HG03520 (cell line): ENCODE measurements at regions not wholly inside any gene's neighbourhood (a gene's known extent, or its start where the extent isn't known, plus 50 kb on each side); places are given as distances from the start of the nearest gene placed in this dataset.

Source experiments
- ATAC-seq: cut with Tn5 transposase; IDR thresholded peaks from one replicate; pipeline ENCODE4 v1.9.1; 2021; ENCODE audit warnings: mild to moderate bottlenecking, moderate library complexity; ENCODE audit not compliant: unreplicated experiment

- no peak for ATAC-seq
Observed at GRCh38 chr14:97604731-97605130, 807.5 kb downstream of the VRK1 start.

- ATAC-seq, result no peak
Observed at GRCh38 chr14:97618401-97618800, 821.2 kb downstream of the VRK1 start.

- ATAC-seq, result no peak
Observed at GRCh38 chr14:97618917-97619690, 821.9 kb downstream of the VRK1 start.

- no peak for ATAC-seq
Observed at GRCh38 chr14:97620066-97620465, 822.9 kb downstream of the VRK1 start.

GRCh38 chr14:97624985-97625384 is 827.8 kb downstream of the VRK1 start:
- no peak for ATAC-seq

GRCh38 chr14:97625477-97625876 is 828.3 kb downstream of the VRK1 start:
- ATAC-seq, result no peak

- no peak for ATAC-seq
Observed at GRCh38 chr14:97626088-97626487, 828.9 kb downstream of the VRK1 start.

GRCh38 chr14:97630249-97630648 is 833.1 kb downstream of the VRK1 start:
- ATAC-seq, result no peak

- ATAC-seq, result no peak
Observed at GRCh38 chr14:97633131-97633738, 836.1 kb downstream of the VRK1 start.

GRCh38 chr14:97634751-97635150 is 837.6 kb downstream of the VRK1 start:
- ATAC-seq, result no peak

- no peak for ATAC-seq
Observed at GRCh38 chr14:97638864-97639263, 841.7 kb downstream of the VRK1 start.

GRCh38 chr14:97640031-97640430 is 842.8 kb downstream of the VRK1 start:
- no peak for ATAC-seq

GRCh38 chr14:97641827-97642226 is 844.6 kb downstream of the VRK1 start:
- no peak for ATAC-seq

- ATAC-seq, result no peak
Observed at GRCh38 chr14:97642631-97643030, 845.4 kb downstream of the VRK1 start.

GRCh38 chr14:97644365-97644764 is 847.2 kb downstream of the VRK1 start:
- ATAC-seq, result no peak

- ATAC-seq, result no peak
Observed at GRCh38 chr14:97649752-97650151, 852.6 kb downstream of the VRK1 start.

- ATAC-seq, result no peak
Observed at GRCh38 chr14:97655169-97655948, 858.2 kb downstream of the VRK1 start.

GRCh38 chr14:97657609-97658008 is 860.4 kb downstream of the VRK1 start:
- ATAC-seq, result no peak

GRCh38 chr14:97687944-97688630 is 890.9 kb downstream of the VRK1 start:
- ATAC-seq, result no peak

- no peak for ATAC-seq
Observed at GRCh38 chr14:97688631-97689336, 891.6 kb downstream of the VRK1 start.

GRCh38 chr14:97692084-97692483 is 894.9 kb downstream of the VRK1 start:
- ATAC-seq, result no peak
